Right lobe of liver (tissue), 4 donors: ENCODE measurements at regions not wholly inside any gene's neighbourhood (a gene's known extent, or its start where the extent isn't known, plus 50 kb on each side); places are given as distances from the start of the nearest gene placed in this dataset.

Experiments used
- CTCF ChIP-seq, 4 donors: fragments of 200-600 bp in 3 of 4; fragments of 450-650 bp in 1 of 4; IDR thresholded peaks; one replicate each; pipeline versions ENCODE4 v1.5.1 to v1.8.0; 2016 to 2022; ENCODE audit warnings: antibody characterized with exemption in 4 of 4, mild to moderate bottlenecking in 2 of 4
- POLR2A ChIP-seq: fragments of 450-650 bp; IDR thresholded peaks from one replicate; pipeline ENCODE4 v1.6.1; 2017; ENCODE audit warnings: antibody characterized with exemption, mild to moderate bottlenecking
- donor health status: DM: no; HTN: no; CAD: no.
- donor health status: DM: no; HTN: no; CAD: no.
- donor health status: DM: no; HTN: yes; CAD: no.

- TF ChIP-seq CTCF (IDR thresholded peaks at IDR 0.05) (no peak), POLR2A (no peak)
Observed at GRCh38 chr7:156222151-156222550, 409.9 kb upstream of the SHH start.
